Stimulated activated CD8-positive, alpha-beta memory T cell treated with anti-CD3 and anti-CD28 coated beads, Interleukin-15, amount 100 ng/mL, for 1 hour (primary cell): ENCODE measurements at regions not wholly inside any gene's neighbourhood (a gene's known extent, or its start where the extent isn't known, plus 50 kb on each side); places are given as distances from the start of the nearest gene placed in this dataset.

Source experiments
- DNase-seq: peaks from one replicate; pipeline ENCODE4 v3.0.0-alpha.2; 2020; ENCODE audit warnings: low read depth

DNA sequence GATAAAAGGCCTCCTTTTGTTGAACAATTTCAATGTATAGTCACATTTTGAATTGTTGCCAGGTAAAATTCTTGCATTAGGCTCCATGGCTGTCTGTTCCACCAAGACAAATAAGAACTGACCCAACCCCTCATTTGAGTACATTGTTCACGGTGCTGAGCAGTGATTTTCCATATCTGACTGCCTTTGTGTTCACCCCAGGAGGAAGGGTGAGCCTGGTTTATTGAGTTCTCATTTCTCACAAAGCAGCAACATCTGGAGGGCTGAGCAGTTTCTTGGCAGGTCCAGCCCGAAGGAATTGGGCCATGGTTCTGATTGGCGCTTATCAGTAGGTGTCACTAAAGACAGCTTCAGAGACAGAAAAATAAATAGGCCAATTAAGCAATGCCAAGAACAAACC is 149.1 kb downstream of the BMP4 start:
- DNase-seq: no peak

DNA sequence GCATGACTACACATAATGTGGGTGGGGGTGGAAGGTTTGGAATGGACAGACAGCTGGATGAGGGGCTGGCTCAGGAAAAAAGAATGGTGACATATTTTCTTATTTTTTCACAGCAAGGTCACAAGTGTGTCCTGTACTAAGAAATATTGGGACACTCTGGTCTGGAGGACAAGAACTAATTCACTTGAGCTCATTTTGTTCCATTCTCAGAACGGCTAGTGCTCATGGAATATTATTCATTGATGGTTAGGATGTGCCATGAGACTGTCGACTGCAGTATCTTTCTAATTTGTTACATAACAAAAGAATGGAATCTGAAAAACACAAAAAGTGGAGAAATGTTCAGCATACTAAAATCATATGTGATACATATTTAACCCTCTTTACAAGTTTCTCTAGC is 149.5 kb downstream of the BMP4 start:
- DNase-seq: no peak

DNA sequence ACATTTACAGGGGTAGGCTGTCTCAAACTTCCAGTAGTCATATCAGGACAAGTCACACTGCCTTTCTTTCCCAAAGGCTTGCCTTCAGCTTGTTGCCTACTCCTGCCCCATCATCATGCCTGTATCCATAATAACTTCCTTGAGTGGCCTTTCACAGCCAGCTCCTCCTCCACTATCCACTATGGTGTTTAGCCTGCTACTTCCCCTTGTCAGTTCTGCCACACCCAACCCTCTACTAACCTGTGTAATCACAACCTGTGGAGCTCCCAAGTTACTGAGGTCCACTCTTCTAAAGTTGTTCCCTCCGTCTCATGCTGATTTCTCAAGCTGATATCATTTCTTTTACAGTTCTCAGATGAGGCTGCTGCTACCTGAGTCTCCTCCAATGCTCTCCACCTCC is 159.9 kb downstream of the BMP4 start:
- no peak for DNase-seq

GRCh38 chr14:53793790-53794505 is 162.7 kb downstream of the BMP4 start:
- no peak for DNase-seq

DNA sequence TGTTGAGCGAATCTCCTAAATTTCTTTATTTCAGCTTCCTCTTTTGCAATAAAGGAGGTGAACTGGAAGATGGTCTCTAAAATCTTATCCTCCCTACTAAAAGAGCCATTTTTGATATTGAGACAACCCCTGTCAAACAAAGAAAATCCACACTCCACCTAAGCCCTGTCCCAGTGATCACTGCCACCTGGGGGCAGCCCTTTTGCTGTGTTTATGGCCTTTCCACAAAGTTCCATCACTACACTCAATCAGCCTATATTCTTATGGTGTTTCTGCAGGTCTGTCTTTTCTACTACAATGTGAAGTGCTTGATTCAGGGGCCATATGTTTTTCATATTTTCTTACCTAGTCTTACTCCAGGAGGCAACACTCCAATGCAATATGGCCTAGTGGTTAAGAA is 163.7 kb downstream of the BMP4 start:
- no peak for DNase-seq

DNA sequence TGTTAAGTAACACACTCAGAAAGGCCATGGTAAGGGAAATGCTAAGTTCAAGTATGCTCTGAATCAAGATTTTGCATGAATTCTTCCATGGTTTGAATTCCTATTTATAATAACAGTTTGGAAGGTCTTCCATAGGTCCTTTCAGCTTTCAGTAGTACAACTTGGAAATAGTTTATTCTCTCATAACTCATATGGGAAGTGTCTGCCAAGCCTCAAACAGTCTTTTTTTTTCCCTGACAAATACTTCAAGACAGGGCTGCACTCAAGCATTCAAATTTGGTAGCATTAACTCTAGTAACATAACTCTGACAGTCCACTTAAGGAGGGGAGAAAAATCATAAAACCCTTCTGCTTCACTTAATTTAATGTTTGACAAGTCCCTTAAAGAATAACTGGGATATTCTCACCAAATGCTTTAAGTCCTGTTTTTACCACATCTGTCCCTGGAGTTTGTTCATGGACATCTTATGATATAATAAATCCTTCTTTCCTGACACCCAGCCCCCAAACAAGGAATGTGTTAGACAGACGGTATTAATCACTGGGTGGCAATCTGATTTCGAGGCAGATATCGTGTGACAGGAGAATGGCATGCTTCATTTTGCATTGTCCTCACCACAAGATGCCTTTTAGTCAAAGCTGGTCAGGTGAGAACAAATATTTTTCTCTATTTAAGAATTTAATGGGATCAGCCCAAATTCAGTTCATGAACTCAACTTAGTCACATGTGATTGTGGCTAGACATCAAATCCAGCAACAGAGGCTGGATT is 165.7 kb downstream of the BMP4 start:
- DNase-seq: no peak

- no peak for DNase-seq
These were observed 168.1 kb downstream of the BMP4 start for GRCh38 chr14:53788566-53788965.

- DNase-seq: no peak
These were observed 170.6 kb downstream of the BMP4 start for GRCh38 chr14:53786045-53786444.

DNA sequence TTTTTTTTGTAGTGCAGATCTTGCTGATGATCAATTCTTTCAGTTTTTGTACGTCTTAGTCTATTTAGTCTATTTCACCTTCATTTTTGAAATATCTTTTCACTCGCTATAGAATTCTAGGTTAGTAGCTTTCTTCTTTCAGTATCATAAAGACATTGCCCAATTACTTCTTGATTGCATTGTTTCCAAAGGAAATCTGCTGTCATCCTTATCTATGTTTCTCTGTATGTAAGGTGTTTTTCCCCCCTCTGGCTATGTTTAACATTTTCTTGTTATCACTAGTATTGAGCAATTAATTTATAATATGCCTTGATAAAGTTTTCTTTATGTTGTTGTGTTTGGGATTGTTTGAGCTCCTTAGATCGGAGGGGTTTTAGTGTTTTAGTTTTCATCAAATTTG is 171.9 kb downstream of the BMP4 start:
- DNase-seq: no peak

DNA sequence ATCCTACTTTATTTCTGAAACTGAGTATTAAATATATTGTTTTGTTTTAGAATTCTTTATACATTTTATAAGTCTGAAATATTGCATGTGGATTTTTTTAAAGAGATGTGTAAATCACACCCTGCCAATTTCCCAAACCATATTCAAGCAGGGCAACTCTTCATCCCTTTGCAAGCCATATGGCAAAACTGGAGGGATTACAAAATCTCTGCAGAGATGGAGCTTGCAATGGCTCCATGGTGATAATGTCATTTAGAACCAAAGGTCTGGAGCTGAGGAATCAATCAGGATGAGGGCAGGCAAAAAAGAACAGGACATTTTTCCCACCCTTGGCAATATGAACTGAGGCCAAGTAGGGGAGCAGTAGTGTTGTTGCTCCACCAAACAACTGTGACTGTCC is 173.4 kb downstream of the BMP4 start:
- no peak for DNase-seq

DNA sequence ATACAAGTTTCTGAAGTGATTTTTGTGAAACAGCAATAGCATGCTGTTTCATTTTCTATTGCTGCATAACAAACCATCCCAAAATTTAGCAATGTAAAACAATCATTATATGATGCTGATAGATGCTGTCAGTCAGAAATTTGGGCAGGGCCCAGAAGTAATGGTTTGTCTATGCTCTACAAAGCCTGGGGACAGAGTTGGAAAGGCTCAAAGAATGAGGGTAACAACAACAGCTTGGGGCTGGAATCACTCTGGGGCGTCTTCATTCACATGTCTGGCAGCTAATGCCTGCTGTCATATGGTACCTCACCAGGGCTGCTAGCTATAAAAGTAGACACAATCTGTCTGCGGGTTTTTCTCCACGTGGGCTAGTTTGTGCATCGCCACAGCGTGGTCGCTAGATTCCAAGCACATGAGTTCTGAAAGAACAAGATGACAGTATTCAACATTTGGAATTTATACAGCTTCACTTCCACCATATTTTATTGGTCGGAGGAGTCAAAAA is 176.5 kb downstream of the BMP4 start:
- DNase-seq: no peak

GRCh38 chr14:53779301-53779700 is 177.3 kb downstream of the BMP4 start:
- no peak for DNase-seq

GRCh38 chr14:53778263-53778662 is 178.4 kb downstream of the BMP4 start:
- no peak for DNase-seq

GRCh38 chr14:53772936-53773335 is 183.7 kb downstream of the BMP4 start:
- DNase-seq: no peak

GRCh38 chr14:53767566-53767965 is 189.1 kb downstream of the BMP4 start:
- no peak for DNase-seq

- no peak for DNase-seq
These were observed 190.0 kb downstream of the BMP4 start for GRCh38 chr14:53766601-53767000.

- no peak for DNase-seq
These were observed 190.5 kb downstream of the BMP4 start for GRCh38 chr14:53766106-53766505.

DNA sequence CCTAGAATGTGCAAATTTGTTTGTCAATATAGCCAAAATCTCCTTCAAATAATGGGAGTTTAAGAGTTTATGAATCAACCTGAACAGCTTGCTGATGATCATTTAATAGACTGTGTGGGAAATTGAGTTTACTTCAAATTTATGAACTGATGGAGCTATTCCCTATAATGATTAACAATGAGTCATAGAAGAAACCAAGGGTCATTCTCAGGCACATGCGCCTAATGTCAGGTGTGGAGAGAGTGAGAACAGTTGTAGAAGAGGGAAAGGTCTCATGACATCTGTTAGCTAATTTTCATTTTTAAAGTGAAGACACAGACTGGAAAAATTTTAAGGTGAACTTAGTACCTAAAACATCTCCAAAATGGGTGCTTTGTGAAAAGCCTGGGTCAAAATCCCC is 191.8 kb downstream of the BMP4 start:
- no peak for DNase-seq

GRCh38 chr14:53758141-53758540 is 198.5 kb downstream of the BMP4 start:
- DNase-seq: no peak

- DNase-seq: no peak
These were observed 198.9 kb downstream of the BMP4 start for GRCh38 chr14:53757732-53758131.

- DNase-seq: no peak
These were observed 205.0 kb downstream of the BMP4 start for GRCh38 chr14:53751650-53752049.

- no peak for DNase-seq
These were observed 207.9 kb downstream of the BMP4 start for GRCh38 chr14:53748691-53749090.

- DNase-seq: no peak
These were observed 211.8 kb downstream of the BMP4 start for GRCh38 chr14:53744857-53745256.

DNA sequence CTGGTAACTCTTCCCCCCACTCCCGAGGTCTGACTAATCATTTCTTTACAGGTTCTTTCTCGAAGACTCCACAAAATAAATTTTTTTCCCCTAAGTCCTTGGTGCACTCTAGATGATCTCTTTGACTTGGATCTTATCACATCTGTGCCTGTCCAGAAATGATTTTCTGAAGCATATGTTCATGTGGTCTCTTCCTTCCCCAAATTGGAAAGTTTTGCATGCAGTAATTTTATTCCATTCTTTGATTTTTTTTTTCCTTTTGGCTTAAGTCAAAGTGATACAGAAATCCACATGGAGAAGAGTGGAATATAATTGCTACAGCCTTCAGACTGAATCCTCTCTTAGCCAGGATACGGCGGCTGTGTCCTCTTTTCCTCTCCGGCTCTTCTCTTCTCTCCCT is 213.3 kb downstream of the BMP4 start:
- DNase-seq: no peak
